Body of pancreas (tissue), 4 donors: ENCODE measurements at regions not wholly inside any gene's neighbourhood (a gene's known extent, or its start where the extent isn't known, plus 50 kb on each side); places are given as distances from the start of the nearest gene placed in this dataset.

Experiments used
- ATAC-seq: fragments of 150-250 bp; one replicate; pipeline ENCODE4 v1.9.1; 2016
- DNase-seq, 4 donors: peaks; one replicate each; pipeline ENCODE4 v3.0.0-alpha.2; 2019
- H3K27ac ChIP-seq, 4 donors: fragments of 200-600 bp; sonication (generic); 1 replicate in 3 of 4; 2 replicates in 1 of 4; pipeline versions ENCODE4 v1.5.1 to v1.6.1; 2016 to 2019; ENCODE audit warnings: mild to moderate bottlenecking in 1 of 4, mixed read lengths in 1 of 4, moderate library complexity in 1 of 4
- H3K27me3 ChIP-seq, 2 donors: fragments of 200-600 bp; sonication (generic); one replicate each; pipeline ENCODE4 v1.6.0; 2016; ENCODE audit warnings: mild to moderate bottlenecking in 1 of 2
- H3K36me3 ChIP-seq, 2 donors: fragments of 200-600 bp; sonication (generic); replicated peaks in 1 of 2; 2 replicates each; pipeline ENCODE4 v1.5.1; 2016; ENCODE audit warnings: low read depth in 2 of 2; ENCODE audit not compliant: insufficient read depth in 1 of 2
- H3K4me1 ChIP-seq: fragments of 200-600 bp; sonication (generic); one replicate; pipeline ENCODE4 v1.6.0; 2016
- H3K4me3 ChIP-seq, 2 donors: fragments of 200-600 bp; sonication (generic); 1 replicate in 1 of 2; 2 replicates in 1 of 2; pipeline ENCODE4 v1.5.1; 2016 to 2019
- H3K9me3 ChIP-seq, 3 donors: fragments of 200-600 bp; sonication (generic); 1 replicate in 2 of 3; 2 replicates in 1 of 3; pipeline ENCODE4 v1.5.1; 2016
- CTCF ChIP-seq, 7 experiments: fragments of 450-650 bp in 4 of 7; fragments of 200-600 bp in 3 of 7; sonication (generic) in 3 of 7; IDR thresholded peaks; one replicate each; pipeline ENCODE4 v1.5.1; 2016 to 2019; ENCODE audit warnings: antibody characterized with exemption in 7 of 7
- POLR2A ChIP-seq, 3 donors: fragments of 450-650 bp; IDR thresholded peaks; one replicate each; pipeline ENCODE4 v1.6.1; 2016; ENCODE audit warnings: antibody characterized with exemption in 3 of 3, mild to moderate bottlenecking in 2 of 3
- WGBS, 2 donors: methylation state at CpG; one replicate each; pipeline ENCODE4 v1.1.5; 2017; 5-methylcytosine and 5-hydroxymethylcytosine counted together
- intact Hi-C: fragments of 100-400 bp; cut with DNase I; formaldehyde crosslinking; loops from one replicate; pipeline ENCODE4 v1.15.1; 2023

- 71 to 75% methylated on average over 5 of the region's 5 CpGs for WGBS, 2 donors
- intact Hi-C loops: no loop called here
- ATAC-seq: no peak
- H3K27me3 ChIP-seq: no peaks in the 10 kb centered on the region
- TF ChIP-seq POLR2A (IDR thresholded peaks at IDR 0.05) (no peak), CTCF (IDR thresholded peaks at IDR 0.05) (no peak)
- H3K9me3 ChIP-seq: no peaks in the 10 kb centered on the region
- no peak for DNase-seq
- H3K36me3 ChIP-seq: no peaks in the 10 kb centered on the region
- H3K4me1 ChIP-seq: peaks cover 6% of the 10 kb centered on the region
- no peak overlapping the region for H3K4me3 ChIP-seq
- H3K27ac ChIP-seq: no peak overlapping the region
Observed at GRCh38 chr7:116436305-116436826, 63.2 kb upstream of the CAV2 start.

- no peaks in the 10 kb centered on the region for H3K36me3 ChIP-seq
- H3K9me3 ChIP-seq: no peaks in the 10 kb centered on the region
- ATAC-seq: peak; percentile 79
- no peak overlapping the region for H3K27ac ChIP-seq
- no peak overlapping the region for H3K4me3 ChIP-seq
- no peaks in the 10 kb centered on the region for H3K27me3 ChIP-seq
- intact Hi-C loops: no loop called here
- TF ChIP-seq CTCF (IDR thresholded peaks at IDR 0.05): peak in 4 of 7 experiments; percentile 29 to 55 (median 40)
- no peak for TF ChIP-seq POLR2A (IDR thresholded peaks at IDR 0.05)
- DNase-seq: peak in 1 of 4 donors; percentile 34
- H3K4me1 ChIP-seq: peaks cover 6% of the 10 kb centered on the region
- 44% methylated on average over 2 of the region's 2 CpGs for WGBS, 2 donors
Observed at GRCh38 chr7:116438267-116438666, 61.3 kb upstream of the CAV2 start.

DNA sequence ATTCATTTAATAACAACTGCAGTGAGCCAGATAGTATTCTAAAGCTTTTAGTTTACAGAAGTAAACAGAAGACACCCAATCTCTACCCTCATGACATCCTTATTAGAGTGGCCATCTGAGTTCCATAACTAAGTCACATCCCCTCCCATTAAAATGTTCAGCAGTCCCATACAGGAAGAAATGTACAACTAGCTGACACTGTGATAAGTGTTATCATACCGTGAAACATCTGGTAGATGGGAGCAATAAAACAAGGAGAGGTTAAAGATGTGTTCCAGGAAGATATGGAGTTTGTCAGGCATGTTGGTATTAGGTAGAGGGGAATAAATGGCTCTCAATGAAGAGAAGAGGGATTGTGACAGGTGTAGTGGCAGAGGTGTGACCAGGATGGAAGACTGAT, 60.5 kb upstream of the CAV2 start:
- no peak for TF ChIP-seq CTCF (IDR thresholded peaks at IDR 0.05)
- TF ChIP-seq POLR2A (IDR thresholded peaks at IDR 0.05): no peak
- intact Hi-C loops: no loop called here
- WGBS, 2 donors: 61 to 71% methylated on average over 1 of the region's 1 CpG
- no peaks in the 10 kb centered on the region for H3K36me3 ChIP-seq
- ATAC-seq (no peak), DNase-seq (no peak)
- H3K27ac ChIP-seq: no peak overlapping the region
- H3K9me3 ChIP-seq: no peaks in the 10 kb centered on the region
- no peak overlapping the region for H3K4me3 ChIP-seq
- no peaks in the 10 kb centered on the region for H3K27me3 ChIP-seq
- H3K4me1 ChIP-seq: peaks cover 5% of the 10 kb centered on the region

- no peaks in the 10 kb centered on the region for H3K27me3 ChIP-seq
- DNase-seq (no peak), ATAC-seq (no peak)
- H3K27ac ChIP-seq: no peak overlapping the region
- H3K4me3 ChIP-seq: no peak overlapping the region
- H3K4me1 ChIP-seq: no peaks in the 10 kb centered on the region
- intact Hi-C loops: no loop called here
- no peaks in the 10 kb centered on the region for H3K36me3 ChIP-seq
- WGBS, 2 donors: 62 to 68% methylated on average over 4 of the region's 4 CpGs
- H3K9me3 ChIP-seq: no peaks in the 10 kb centered on the region
- no peak for TF ChIP-seq POLR2A (IDR thresholded peaks at IDR 0.05)
- no peak for TF ChIP-seq CTCF (IDR thresholded peaks at IDR 0.05)
Observed at GRCh38 chr7:116439841-116440549, 59.5 kb upstream of the CAV2 start.

DNA sequence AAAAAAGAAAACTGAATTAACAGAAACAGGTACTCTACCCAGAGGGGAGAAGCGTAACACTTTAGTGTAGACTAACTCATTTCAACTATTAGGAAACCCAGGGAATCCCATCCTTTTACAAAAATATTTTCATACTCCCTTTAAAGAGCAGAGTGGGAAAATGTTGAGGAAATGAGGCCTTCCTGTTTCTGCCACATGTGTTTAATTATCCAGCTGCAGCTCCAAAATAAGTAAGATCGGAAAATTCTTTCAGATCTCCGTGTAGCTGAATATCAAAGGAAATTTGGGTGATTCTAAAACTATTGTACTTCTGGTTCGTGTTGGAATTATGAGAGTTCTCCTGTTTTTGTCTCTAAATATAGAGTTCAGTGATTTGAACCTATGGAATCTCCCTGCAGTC, 58.0 kb upstream of the CAV2 start:
- H3K27ac ChIP-seq: no peak overlapping the region
- H3K4me3 ChIP-seq: no peak overlapping the region
- TF ChIP-seq POLR2A (IDR thresholded peaks at IDR 0.05) (no peak), CTCF (IDR thresholded peaks at IDR 0.05) (no peak)
- no peaks in the 10 kb centered on the region for H3K27me3 ChIP-seq
- intact Hi-C loops: no loop called here
- no peaks in the 10 kb centered on the region for H3K4me1 ChIP-seq
- no peaks in the 10 kb centered on the region for H3K36me3 ChIP-seq
- WGBS, 2 donors: 74 to 76% methylated on average over 4 of the region's 4 CpGs
- H3K9me3 ChIP-seq: no peaks in the 10 kb centered on the region
- DNase-seq (no peak), ATAC-seq (no peak)
